K562 (cell line): ENCODE measurements at regions not wholly inside any gene's neighbourhood (a gene's known extent, or its start where the extent isn't known, plus 50 kb on each side); places are given as distances from the start of the nearest gene placed in this dataset.

ENCODE experiments used
- ATAC-seq: fragments of 200-7000 bp; cut with Tn5 transposase; 3 replicates; pipeline ENCODE4 v1.9.1; 2020; ENCODE audit warnings: moderate library complexity
- BruUV-seq: library from RNA; stranded (reverse); fragments of 400-500 nt; replicated peaks from 2 replicates; lab custom pipeline; 2021; lab: Mats Ljungman, UMichigan
- CTCF ChIA-PET: fragments of 300-600 bp; formaldehyde crosslinking; extraction: SDS; loops from one replicate; lab custom pipeline; 2021; ENCODE audit warnings: low intra/inter-chr PET ratio; lab: Yijun Ruan, JAX
- POLR2A ChIA-PET: fragments of 300-600, 350-650 bp; sonication (Branson Sonifier 250); formaldehyde crosslinking; extraction: SDS; loops from one replicate; lab custom pipeline; 2021; ENCODE audit warnings: antibody characterized with exemption, inconsistent platforms; lab: Yijun Ruan, JAX
- DNase-seq, 4 experiments: peaks; one replicate each; pipeline versions ENCODE4 v3.0.0 to v3.0.0-alpha.2; 2011 to 2018; ENCODE audit warnings: low spot score in 3 of 4, mixed read lengths in 3 of 4; ENCODE audit errors: extremely low read depth in 1 of 4
- FAIRE-seq: peaks from 2 replicates; lab custom pipeline; 2011; peaks lifted over from hg19 to GRCh38; lab: Jason Lieb, UNC
- H2AFZ ChIP-seq: 2 replicates; pipeline ENCODE4 v1.6.0; 2011; ENCODE audit warnings: low read depth, low read length, control low read depth, inconsistent platforms
- H3K27ac ChIP-seq: fragments of 200-600 bp; 3 replicates; pipeline ENCODE4 v1.8.0; 2011; ENCODE audit warnings: low read depth, mild to moderate bottlenecking, control low read depth, inconsistent platforms, low read length, moderate library complexity, mixed read lengths; ENCODE audit errors: extremely low read depth
- H3K27me3 ChIP-seq, 2 experiments: fragments of 300-600 bp in 1 of 2; 2 replicates in 1 of 2; 3 replicates in 1 of 2; pipeline versions ENCODE4 v1.6.0 to v1.8.0; 2011; ENCODE audit warnings: inconsistent platforms in 2 of 2, low read length in 2 of 2, mild to moderate bottlenecking in 1 of 2, mixed read lengths in 1 of 2, moderate library complexity in 1 of 2; ENCODE audit not compliant: control insufficient read depth in 2 of 2, insufficient read depth in 2 of 2
- H3K36me3 ChIP-seq: fragments of 300-600 bp; 3 replicates; pipeline ENCODE4 v1.8.0; 2011; ENCODE audit warnings: mild to moderate bottlenecking, low read length, inconsistent platforms; ENCODE audit not compliant: control insufficient read depth, insufficient read depth
- H3K4me1 ChIP-seq, 2 experiments: fragments of 200-600 bp in 1 of 2; replicated peaks in 1 of 2; 2 replicates in 1 of 2; 3 replicates in 1 of 2; pipeline versions ENCODE4 v1.5.1 to v1.8.0; 2011; ENCODE audit warnings: inconsistent platforms in 2 of 2, low read length in 2 of 2, mild to moderate bottlenecking in 1 of 2, mixed read lengths in 1 of 2, moderate library complexity in 1 of 2; ENCODE audit not compliant: control insufficient read depth in 2 of 2, insufficient read depth in 2 of 2
- H3K4me2 ChIP-seq: 2 replicates; pipeline ENCODE4 v1.6.1; 2011; ENCODE audit warnings: low read length, control low read depth, inconsistent platforms, mixed read lengths; ENCODE audit not compliant: insufficient read depth
- H3K4me3 ChIP-seq: fragments of 200-600 bp; sonication (generic), shearing (Covaris generic); 2 replicates; pipeline ENCODE4 v1.5.1; 2016; ENCODE audit warnings: control low read depth, inconsistent platforms
- H3K79me2 ChIP-seq: fragments of 200-600 bp; 3 replicates; pipeline ENCODE4 v1.8.0; 2011; ENCODE audit warnings: low read length, inconsistent platforms; ENCODE audit not compliant: control insufficient read depth, insufficient read depth
- H3K9ac ChIP-seq, 2 experiments: 2 replicates each; pipeline versions ENCODE4 v1.6.0 to v1.6.1; 2011; ENCODE audit warnings: low read depth in 2 of 2, low read length in 2 of 2, control low read depth in 1 of 2, inconsistent platforms in 1 of 2, mild to moderate bottlenecking in 1 of 2, mixed read lengths in 1 of 2; ENCODE audit not compliant: insufficient read depth in 1 of 2
- H3K9me1 ChIP-seq: one replicate; pipeline ENCODE4 v1.6.0; 2011; ENCODE audit warnings: inconsistent platforms, mild to moderate bottlenecking, low read length, moderate library complexity; ENCODE audit not compliant: control insufficient read depth, insufficient read depth
- H3K9me3 ChIP-seq: replicated peaks from 2 replicates; pipeline ENCODE4 v1.5.1; 2011; ENCODE audit warnings: low read depth, low read length, inconsistent platforms; ENCODE audit not compliant: control insufficient read depth, insufficient read depth
- H4K20me1 ChIP-seq: replicated peaks from 2 replicates; pipeline ENCODE4 v1.6.1; 2011; ENCODE audit warnings: low read length, inconsistent platforms, mixed read lengths; ENCODE audit not compliant: control insufficient read depth, insufficient read depth
- ARNT ChIP-seq, 2 experiments: fragments of 450-650 bp; IDR thresholded peaks; 2 replicates each; pipeline ENCODE4 v1.6.1; 2016; ENCODE audit warnings: mild to moderate bottlenecking in 1 of 2
- C11orf30 ChIP-seq: fragments of 450-650 bp; IDR thresholded peaks from 2 replicates; pipeline ENCODE4 v1.6.1; 2016; ENCODE audit warnings: low read depth, mild to moderate bottlenecking
- CHD1 ChIP-seq: fragments of 200-600 bp; sonication (generic); IDR thresholded peaks from one replicate; pipeline ENCODE4 v1.6.1; 2012; ENCODE audit warnings: mild to moderate bottlenecking, moderate library complexity, low read length, inconsistent platforms
- CSDE1 ChIP-seq, 2 experiments: fragments of 450-650 bp; IDR thresholded peaks; 2 replicates each; pipeline ENCODE4 v1.6.1; 2016; ENCODE audit warnings: mild to moderate bottlenecking in 1 of 2
- ESRRB ChIP-seq: fragments of 250-450 bp; sonication (Bioruptor Pico); IDR thresholded peaks from 2 replicates; pipeline ENCODE4 v1.5.0; 2020; ENCODE audit warnings: mild to moderate bottlenecking, moderate library complexity, borderline replicate concordance
- HDGF ChIP-seq: fragments of 450-650 bp; IDR thresholded peaks from 2 replicates; pipeline ENCODE4 v1.6.1; 2016
- PTTG1 ChIP-seq: fragments of 450-650 bp; IDR thresholded peaks from 2 replicates; pipeline ENCODE4 v1.6.1; 2016; ENCODE audit warnings: low read depth, mild to moderate bottlenecking, missing genetic modification characterization, missing compliant biosample characterization
- PYGO2 ChIP-seq: fragments of 450-650 bp; IDR thresholded peaks from 2 replicates; pipeline ENCODE4 v1.6.1; 2016; ENCODE audit warnings: mild to moderate bottlenecking, missing genetic modification characterization, moderate library complexity, missing compliant biosample characterization
- RBM14 ChIP-seq: fragments of 200-400 bp; formaldehyde crosslinking; IDR thresholded peaks from 2 replicates; pipeline ENCODE4 v1.6.1; 2018; ENCODE audit warnings: low read depth, mild to moderate bottlenecking, low read length, moderate library complexity, borderline replicate concordance; ENCODE audit not compliant: insufficient read depth
- RBM34 ChIP-seq: fragments of 200-400 bp; formaldehyde crosslinking; IDR thresholded peaks from 2 replicates; pipeline ENCODE4 v1.6.1; 2018; ENCODE audit warnings: low read length, borderline replicate concordance; ENCODE audit not compliant: insufficient read depth
- SLC30A9 ChIP-seq: fragments of 250-450 bp; sonication (Bioruptor Pico); IDR thresholded peaks from 2 replicates; pipeline ENCODE4 v1.8.0; 2022; ENCODE audit warnings: mild to moderate bottlenecking, moderate library complexity
- WGBS: fragments of 100-300 bp; shearing (Covaris generic); methylation state at CpG from one replicate; pipeline ENCODE4 v1.1.6; 2016; ENCODE audit warnings: low coverage, mixed read lengths; ENCODE audit not compliant: insufficient coverage; ENCODE audit errors: missing lambda C conversion rate; 5-methylcytosine and 5-hydroxymethylcytosine counted together
- in situ Hi-C: fragments of 300-500 bp; cut with MboI; formaldehyde crosslinking; loops from 4 replicates; pipeline ENCODE4 v1.15.0; 2018; ENCODE audit warnings: inconsistent platforms, mixed read lengths
- intact Hi-C: fragments of 100-400 bp; cut with micrococcal nuclease; formaldehyde crosslinking; loops from 2 replicates; pipeline ENCODE4 v1.14.2; 2022
- TF ChIP-seq, protein P1 (sequence below): fragments of 450-650 bp; IDR thresholded peaks from 2 replicates; pipeline ENCODE4 v1.6.1; 2017; ENCODE audit warnings: antibody characterized with exemption, mild to moderate bottlenecking
- TF ChIP-seq, protein P2 (sequence below): fragments of 250-450 bp; sonication (Bioruptor Pico); IDR thresholded peaks from 2 replicates; pipeline ENCODE4 v1.6.1; 2021; ENCODE audit warnings: mild to moderate bottlenecking
- TF ChIP-seq, protein P3 (sequence below): fragments of 250-450 bp; sonication (Bioruptor Pico); IDR thresholded peaks from 2 replicates; pipeline ENCODE4 v1.8.0; 2022; ENCODE audit warnings: inconsistent platforms

DNA sequence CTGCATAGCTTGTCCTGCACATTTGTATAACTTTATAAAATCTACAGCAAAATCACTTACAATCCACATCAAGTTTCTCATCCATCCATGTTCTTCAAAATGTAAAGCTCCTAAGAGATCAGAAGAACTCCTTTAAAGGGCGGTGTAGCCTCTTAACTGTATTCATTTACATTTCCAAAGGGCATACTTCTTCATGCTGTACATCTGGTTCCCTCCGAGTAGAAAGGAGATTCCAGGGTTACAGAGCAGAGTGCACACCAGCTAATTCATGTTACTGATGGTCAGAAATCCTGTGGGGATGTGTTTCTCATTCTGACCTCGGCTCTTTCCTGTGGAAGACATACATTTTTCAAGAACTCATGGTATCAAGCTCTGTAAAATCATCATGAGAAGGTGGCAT, 231.8 kb downstream of the ARAP2 start:
- BruUV-seq: no TSS peak
- TF ChIP-seq HDGF (no peak), C11orf30 (no peak), RBM14 (no peak), RBM34 (no peak), SLC30A9 (CRISPR knock-in tag) (no peak), PYGO2 (tag) (no peak), CHD1 (no peak), CSDE1 (IDR thresholded peaks at IDR 0.05) (no peak), PTTG1 (no peak), ESRRB (CRISPR knock-in tag) (no peak), ARNT (IDR thresholded peaks at IDR 0.05) (no peak)
- TF ChIP-seq, protein P1, sequence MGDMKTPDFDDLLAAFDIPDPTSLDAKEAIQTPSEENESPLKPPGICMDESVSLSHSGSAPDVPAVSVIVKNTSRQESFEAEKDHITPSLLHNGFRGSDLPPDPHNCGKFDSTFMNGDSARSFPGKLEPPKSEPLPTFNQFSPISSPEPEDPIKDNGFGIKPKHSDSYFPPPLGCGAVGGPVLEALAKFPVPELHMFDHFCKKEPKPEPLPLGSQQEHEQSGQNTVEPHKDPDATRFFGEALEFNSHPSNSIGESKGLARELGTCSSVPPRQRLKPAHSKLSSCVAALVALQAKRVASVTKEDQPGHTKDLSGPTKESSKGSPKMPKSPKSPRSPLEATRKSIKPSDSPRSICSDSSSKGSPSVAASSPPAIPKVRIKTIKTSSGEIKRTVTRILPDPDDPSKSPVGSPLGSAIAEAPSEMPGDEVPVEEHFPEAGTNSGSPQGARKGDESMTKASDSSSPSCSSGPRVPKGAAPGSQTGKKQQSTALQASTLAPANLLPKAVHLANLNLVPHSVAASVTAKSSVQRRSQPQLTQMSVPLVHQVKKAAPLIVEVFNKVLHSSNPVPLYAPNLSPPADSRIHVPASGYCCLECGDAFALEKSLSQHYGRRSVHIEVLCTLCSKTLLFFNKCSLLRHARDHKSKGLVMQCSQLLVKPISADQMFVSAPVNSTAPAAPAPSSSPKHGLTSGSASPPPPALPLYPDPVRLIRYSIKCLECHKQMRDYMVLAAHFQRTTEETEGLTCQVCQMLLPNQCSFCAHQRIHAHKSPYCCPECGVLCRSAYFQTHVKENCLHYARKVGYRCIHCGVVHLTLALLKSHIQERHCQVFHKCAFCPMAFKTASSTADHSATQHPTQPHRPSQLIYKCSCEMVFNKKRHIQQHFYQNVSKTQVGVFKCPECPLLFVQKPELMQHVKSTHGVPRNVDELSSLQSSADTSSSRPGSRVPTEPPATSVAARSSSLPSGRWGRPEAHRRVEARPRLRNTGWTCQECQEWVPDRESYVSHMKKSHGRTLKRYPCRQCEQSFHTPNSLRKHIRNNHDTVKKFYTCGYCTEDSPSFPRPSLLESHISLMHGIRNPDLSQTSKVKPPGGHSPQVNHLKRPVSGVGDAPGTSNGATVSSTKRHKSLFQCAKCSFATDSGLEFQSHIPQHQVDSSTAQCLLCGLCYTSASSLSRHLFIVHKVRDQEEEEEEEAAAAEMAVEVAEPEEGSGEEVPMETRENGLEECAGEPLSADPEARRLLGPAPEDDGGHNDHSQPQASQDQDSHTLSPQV: no peak
- TF ChIP-seq, protein P2, sequence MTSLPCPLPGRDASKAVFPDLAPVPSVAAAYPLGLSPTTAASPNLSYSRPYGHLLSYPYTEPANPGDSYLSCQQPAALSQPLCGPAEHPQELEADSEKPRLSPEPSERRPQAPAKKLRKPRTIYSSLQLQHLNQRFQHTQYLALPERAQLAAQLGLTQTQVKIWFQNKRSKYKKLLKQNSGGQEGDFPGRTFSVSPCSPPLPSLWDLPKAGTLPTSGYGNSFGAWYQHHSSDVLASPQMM: no peak
- TF ChIP-seq, protein P3, sequence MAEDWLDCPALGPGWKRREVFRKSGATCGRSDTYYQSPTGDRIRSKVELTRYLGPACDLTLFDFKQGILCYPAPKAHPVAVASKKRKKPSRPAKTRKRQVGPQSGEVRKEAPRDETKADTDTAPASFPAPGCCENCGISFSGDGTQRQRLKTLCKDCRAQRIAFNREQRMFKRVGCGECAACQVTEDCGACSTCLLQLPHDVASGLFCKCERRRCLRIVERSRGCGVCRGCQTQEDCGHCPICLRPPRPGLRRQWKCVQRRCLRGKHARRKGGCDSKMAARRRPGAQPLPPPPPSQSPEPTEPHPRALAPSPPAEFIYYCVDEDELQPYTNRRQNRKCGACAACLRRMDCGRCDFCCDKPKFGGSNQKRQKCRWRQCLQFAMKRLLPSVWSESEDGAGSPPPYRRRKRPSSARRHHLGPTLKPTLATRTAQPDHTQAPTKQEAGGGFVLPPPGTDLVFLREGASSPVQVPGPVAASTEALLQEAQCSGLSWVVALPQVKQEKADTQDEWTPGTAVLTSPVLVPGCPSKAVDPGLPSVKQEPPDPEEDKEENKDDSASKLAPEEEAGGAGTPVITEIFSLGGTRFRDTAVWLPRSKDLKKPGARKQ (CRISPR knock-in tag): no peak
- ChIA-PET CTCF (no interaction called here), POLR2A (no interaction called here)
- no peak overlapping the region for H3K9ac ChIP-seq
- H3K36me3 ChIP-seq: no peaks in the 10 kb centered on the region
- FAIRE-seq (no peak), DNase-seq (no peak), ATAC-seq (no peak)
- in situ Hi-C loops (no loop called here), intact Hi-C loops (no loop called here)
- no peaks in the 10 kb centered on the region for H3K9me3 ChIP-seq
- H3K27ac ChIP-seq: no peak overlapping the region
- no peaks in the 10 kb centered on the region for H3K27me3 ChIP-seq
- WGBS: 0% methylated on average over 3 of the region's 3 CpGs
- H3K4me2 ChIP-seq: no peak overlapping the region
- H4K20me1 ChIP-seq: no peaks in the 10 kb centered on the region
- no peak overlapping the region for H2AFZ ChIP-seq
- no peaks in the 10 kb centered on the region for H3K79me2 ChIP-seq
- H3K4me3 ChIP-seq: no peak overlapping the region
- H3K4me1 ChIP-seq: no peaks in the 10 kb centered on the region
- no peaks in the 10 kb centered on the region for H3K9me1 ChIP-seq
